Heart right ventricle (tissue), 16 donors: ENCODE measurements at regions not wholly inside any gene's neighbourhood (a gene's known extent, or its start where the extent isn't known, plus 50 kb on each side); places are given as distances from the start of the nearest gene placed in this dataset.
A peak's percentile ranks its signal among the peaks of the same experiment; 100 is the strongest.

Experiments
- ATAC-seq, 8 donors: fragments of 200-7000 bp; cut with Tn5 transposase; one replicate each; pipeline ENCODE4 v1.9.1; 2020; ENCODE audit warnings: mild to moderate bottlenecking in 8 of 8, moderate library complexity in 8 of 8, moderate number of reproducible peaks in 1 of 8
- DNase-seq, 2 donors: peaks; one replicate each; pipeline ENCODE4 v3.0.0-alpha.2; 2020
- H3K27ac ChIP-seq, 10 donors: fragments of 200-600 bp; sonication (generic) in 2 of 10; one replicate each; pipeline versions ENCODE4 v1.5.0 to v1.8.0; 2020 to 2022; ENCODE audit warnings: mild to moderate bottlenecking in 3 of 10
- H3K27me3 ChIP-seq, 7 donors: fragments of 200-600 bp; one replicate each; pipeline ENCODE4 v1.8.0; 2021 to 2022; ENCODE audit warnings: mild to moderate bottlenecking in 2 of 7
- H3K36me3 ChIP-seq, 9 donors: fragments of 200-600 bp; sonication (generic) in 1 of 9; one replicate each; pipeline versions ENCODE4 v1.5.0 to v1.8.0; 2020 to 2022; ENCODE audit warnings: mild to moderate bottlenecking in 2 of 9
- H3K4me1 ChIP-seq, 9 donors: fragments of 200-600 bp; sonication (generic) in 1 of 9; one replicate each; pipeline versions ENCODE4 v1.5.0 to v1.8.0; 2020 to 2022; ENCODE audit warnings: mild to moderate bottlenecking in 4 of 9
- H3K4me3 ChIP-seq, 10 donors: fragments of 200-600 bp; sonication (generic) in 2 of 10; one replicate each; pipeline versions ENCODE4 v1.5.0 to v1.8.0; 2020 to 2022; ENCODE audit warnings: mild to moderate bottlenecking in 7 of 10, moderate library complexity in 2 of 10
- H3K9me3 ChIP-seq, 11 donors: fragments of 200-600 bp in 10 of 11; sonication (generic) in 2 of 11; one replicate each; pipeline versions ENCODE4 v1.5.0 to v1.8.0; 2013 to 2022; ENCODE audit warnings: mild to moderate bottlenecking in 2 of 11, control low read depth in 1 of 11, moderate library complexity in 1 of 11
- WGBS, 2 donors: extraction: QIAGEN DNeasy Blood & Tissue Kit; methylation state at CpG; one replicate each; pipeline ENCODE4 v1.1.7; 2013; ENCODE audit warnings: inconsistent platforms in 1 of 2; 5-methylcytosine and 5-hydroxymethylcytosine counted together
- intact Hi-C, 10 donors: fragments of 100-400 bp; cut with DNase I; formaldehyde crosslinking; loops; one replicate each; pipeline versions ENCODE4 v1.11.1 to v1.14.2; 2022
- TF ChIP-seq, protein P1 (sequence below), 9 donors: fragments of 200-600 bp; sonication (generic) in 2 of 9; IDR thresholded peaks; one replicate each; pipeline versions ENCODE4 v1.5.0 to v1.8.0; 2021 to 2022; ENCODE audit warnings: antibody characterized with exemption in 9 of 9, mild to moderate bottlenecking in 5 of 9, moderate library complexity in 1 of 9
- donor health status: Arrhythmogenic right ventricular cardiomyopathy.
- donor health status: ischemic (EF 13 %, LVEDD 7.1; RV severe dilation, severe dysfunction).
- donor health status: healthy with polysubstance abuse.
- donor health status: DM: no; HTN: yes; CAD: no.
- donor health status: DM: no; HTN: no; CAD: no.
- donor health status: ischemic (EF 25% LVEDD 6.9; RV normal size, moderate dysfunction).
- donor health status: ischemic (EF 25% LVEDD 5.7; RV mildly dilated, moderate dysfunction).
- donor health status: healthy.
- donor health status: DM: yes; HTN: yes; CAD: no.
- donor health status: Ischemic cardiomyopathy.
- donor health status: ischemic (EF 35%, LVEDD 5.7; RV mildly dilated, moderate dysfunction).
- donor health status: nonischemic (EF 11% LVEDD 7.7; RV severe dilation, severe dysfunction).
- donor health status: DM: yes; HTN: yes; CAD: no.
- donor health status: PGD.
- donor health status: ischemic (EF 29% LVEDD 5.4; RV normal size, mild dysfunction).
- donor health status: nonischemic (EF 23%, LVEDD 6.1; RV moderate dilation, normal function).

DNA sequence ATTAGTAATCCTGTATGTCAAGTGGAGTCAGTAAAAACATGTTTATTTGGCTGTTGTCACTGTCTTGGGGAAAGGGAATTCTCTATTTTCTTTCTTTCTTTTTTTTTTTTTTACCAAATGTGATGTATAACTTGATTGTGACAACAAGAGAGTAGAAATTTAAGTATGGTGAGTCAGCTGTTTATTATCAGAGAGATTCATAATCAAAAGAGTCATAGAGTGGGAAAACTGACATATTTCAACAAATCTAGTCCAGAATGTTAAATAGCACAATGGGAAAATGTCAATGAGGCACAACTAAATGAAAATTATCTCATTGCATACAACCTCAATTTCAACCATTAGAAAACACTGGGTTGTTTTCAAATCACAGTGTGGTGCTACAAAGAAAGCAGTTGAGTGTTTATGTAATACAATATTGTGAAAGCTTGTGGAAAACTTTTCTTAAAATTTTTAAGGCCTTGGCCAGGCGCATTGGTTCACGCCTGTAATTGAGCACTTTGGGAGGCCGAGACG, 111.9 kb upstream of the DTNA start:
- WGBS, 2 donors = 96 to 99% methylated on average over 4 of the region's 4 CpGs
- H3K27ac ChIP-seq = no peak overlapping the region
- no peaks in the 10 kb centered on the region for H3K36me3 ChIP-seq
- DNase-seq (no peak), ATAC-seq (no peak)
- TF ChIP-seq, protein P1, sequence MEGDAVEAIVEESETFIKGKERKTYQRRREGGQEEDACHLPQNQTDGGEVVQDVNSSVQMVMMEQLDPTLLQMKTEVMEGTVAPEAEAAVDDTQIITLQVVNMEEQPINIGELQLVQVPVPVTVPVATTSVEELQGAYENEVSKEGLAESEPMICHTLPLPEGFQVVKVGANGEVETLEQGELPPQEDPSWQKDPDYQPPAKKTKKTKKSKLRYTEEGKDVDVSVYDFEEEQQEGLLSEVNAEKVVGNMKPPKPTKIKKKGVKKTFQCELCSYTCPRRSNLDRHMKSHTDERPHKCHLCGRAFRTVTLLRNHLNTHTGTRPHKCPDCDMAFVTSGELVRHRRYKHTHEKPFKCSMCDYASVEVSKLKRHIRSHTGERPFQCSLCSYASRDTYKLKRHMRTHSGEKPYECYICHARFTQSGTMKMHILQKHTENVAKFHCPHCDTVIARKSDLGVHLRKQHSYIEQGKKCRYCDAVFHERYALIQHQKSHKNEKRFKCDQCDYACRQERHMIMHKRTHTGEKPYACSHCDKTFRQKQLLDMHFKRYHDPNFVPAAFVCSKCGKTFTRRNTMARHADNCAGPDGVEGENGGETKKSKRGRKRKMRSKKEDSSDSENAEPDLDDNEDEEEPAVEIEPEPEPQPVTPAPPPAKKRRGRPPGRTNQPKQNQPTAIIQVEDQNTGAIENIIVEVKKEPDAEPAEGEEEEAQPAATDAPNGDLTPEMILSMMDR (IDR thresholded peaks at IDR 0.05) = no peak
- H3K4me3 ChIP-seq = no peak overlapping the region
- H3K4me1 ChIP-seq = peaks cover 0 to 25% (median 5%) of the 10 kb centered on the region in 9 donors
- no peaks in the 10 kb centered on the region for H3K9me3 ChIP-seq
- no peaks in the 10 kb centered on the region for H3K27me3 ChIP-seq
- intact Hi-C loops = loop anchor here in 4 of 10 donors (5.0 to 10.0 kb wide), 5 partner anchors 57 to 197 kb away; no protein-coding TSS in a partner anchor

DNA sequence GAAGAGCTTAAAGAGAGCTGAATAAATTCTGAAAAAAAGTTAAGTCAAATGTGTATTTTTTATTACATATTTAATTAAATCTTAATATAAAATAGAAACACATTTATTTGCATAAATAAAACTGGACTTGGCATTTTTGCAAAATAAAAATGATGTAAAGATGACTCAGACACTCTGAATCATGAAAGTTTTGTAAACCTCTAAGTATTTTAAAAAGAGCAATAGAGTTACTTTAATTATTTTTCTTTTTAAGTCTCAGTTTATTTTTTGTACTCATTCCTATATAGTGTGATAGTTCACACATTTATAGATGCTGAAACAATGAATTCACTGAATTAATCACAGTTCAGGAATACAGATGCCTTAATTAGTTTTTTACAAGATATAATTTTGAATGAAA, 109.9 kb upstream of the DTNA start:
- ATAC-seq = no peak
- no peak for DNase-seq
- TF ChIP-seq, protein P1 (IDR thresholded peaks at IDR 0.05) = no peak
- no peak overlapping the region for H3K4me3 ChIP-seq
- no peaks in the 10 kb centered on the region for H3K9me3 ChIP-seq
- peaks cover 0 to 27% (median 5%) of the 10 kb centered on the region in 9 donors for H3K4me1 ChIP-seq
- intact Hi-C loops = loop anchor here in 1 of 10 donors (10.0 kb wide), 1 partner anchor 185 kb away; no protein-coding TSS in a partner anchor
- H3K27me3 ChIP-seq = no peaks in the 10 kb centered on the region
- no peak overlapping the region for H3K27ac ChIP-seq
- no peaks in the 10 kb centered on the region for H3K36me3 ChIP-seq

DNA sequence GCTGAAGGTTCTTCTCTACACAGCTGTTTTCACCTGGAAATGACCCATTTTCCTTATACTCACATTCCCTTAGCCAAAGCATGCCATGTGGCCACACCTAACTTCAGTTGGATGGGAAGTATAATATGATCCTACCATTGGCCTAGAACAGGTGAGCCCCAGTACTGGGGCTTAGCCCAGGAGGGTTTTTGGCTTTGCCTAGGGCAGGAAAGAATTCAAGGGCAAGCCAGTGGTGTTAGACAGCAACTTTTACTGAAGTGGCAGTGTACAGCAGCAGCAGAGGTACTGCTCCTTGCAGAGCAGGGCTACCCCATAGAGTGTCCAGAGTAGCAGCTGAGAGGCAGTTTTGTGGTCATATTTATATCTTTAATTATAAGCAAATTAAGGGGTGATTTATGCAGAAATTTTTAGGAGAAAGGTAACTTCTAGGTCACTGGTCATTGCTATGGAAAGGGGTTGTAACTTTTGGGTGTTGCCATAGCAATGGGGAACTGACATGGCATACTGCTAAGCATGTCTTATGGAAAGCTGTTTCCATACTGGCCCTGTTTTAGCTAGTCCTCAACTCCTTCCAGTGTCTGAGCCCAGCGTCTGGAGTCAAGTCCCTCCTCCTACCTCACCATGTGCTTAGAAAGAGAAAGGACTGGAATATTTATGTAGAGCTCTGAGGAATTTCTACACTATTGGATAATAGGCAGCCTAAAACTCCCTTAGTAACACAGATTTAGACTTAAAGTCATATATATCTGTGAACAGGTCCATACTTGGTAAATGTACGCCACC, 109.0 kb upstream of the DTNA start:
- H3K27ac ChIP-seq = peak overlapping the region in 1 of 10 donors; percentile 12
- DNase-seq (no peak), ATAC-seq (peak in 2 of 8 donors; percentile 38 to 48)
- no peak overlapping the region for H3K4me3 ChIP-seq
- intact Hi-C loops = loop anchor here in 1 of 10 donors (10.0 kb wide), 1 partner anchor 184 kb away; no protein-coding TSS in a partner anchor
- TF ChIP-seq, protein P1 (IDR thresholded peaks at IDR 0.05) = no peak
- H3K9me3 ChIP-seq = no peaks in the 10 kb centered on the region
- peaks cover 0 to 35% (median 5%) of the 10 kb centered on the region in 9 donors for H3K4me1 ChIP-seq
- H3K36me3 ChIP-seq = no peaks in the 10 kb centered on the region
- no peaks in the 10 kb centered on the region for H3K27me3 ChIP-seq
- WGBS, 2 donors = 67 to 77% methylated on average over 2 of the region's 2 CpGs

DNA sequence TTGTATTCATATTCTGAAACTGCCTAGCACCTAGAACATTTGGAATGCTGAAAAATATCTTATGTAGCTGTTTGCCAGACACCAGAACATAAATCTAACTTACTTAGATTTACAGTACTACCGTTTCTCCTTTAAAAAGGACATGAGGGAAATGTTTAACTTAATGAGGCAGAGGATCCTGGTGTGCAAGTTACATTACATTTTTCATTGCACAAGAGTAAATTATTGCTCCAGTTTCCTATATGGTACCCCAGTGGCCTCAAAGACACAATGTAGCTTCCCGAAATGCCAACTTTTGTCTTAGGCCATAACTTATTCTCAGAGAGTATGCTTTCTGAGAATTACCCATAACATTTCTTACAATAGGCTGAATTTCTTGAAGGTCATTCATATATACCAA, 105.5 kb upstream of the DTNA start:
- no peak for ATAC-seq
- intact Hi-C loops = loop anchor here in 1 of 10 donors (10.0 kb wide), 1 partner anchor 180 kb away; no protein-coding TSS in a partner anchor
- Histone ChIP-seq H3K9me3 (no peaks in the 10 kb centered on the region), H3K4me1 (peaks cover 3 to 48% (median 15%) of the 10 kb centered on the region in 9 donors), H3K27me3 (no peaks in the 10 kb centered on the region), H3K27ac (peak overlapping the region in 1 of 10 donors; percentile 29), H3K4me3 (no peak overlapping the region), H3K36me3 (no peaks in the 10 kb centered on the region)
- WGBS, 2 donors = 67 to 73% methylated on average over 2 of the region's 2 CpGs
- no peak for DNase-seq
- TF ChIP-seq, protein P1 (IDR thresholded peaks at IDR 0.05) = no peak
